Neural progenitor cell (in vitro differentiated cells): ENCODE measurements at regions not wholly inside any gene's neighbourhood (a gene's known extent, or its start where the extent isn't known, plus 50 kb on each side); places are given as distances from the start of the nearest gene placed in this dataset.

Experiments used
- DNase-seq: peaks from one replicate; pipeline ENCODE4 v3.0.0-alpha.2; 2016; ENCODE audit warnings: low spot score
- H2AFZ ChIP-seq: fragments of 200-600 bp; sonication (generic); replicated peaks from 2 replicates; pipeline ENCODE4 v1.6.1; 2016; ENCODE audit warnings: antibody characterized with exemption
- H3F3A ChIP-seq: fragments of 200-600 bp; sonication (generic); 2 replicates; pipeline ENCODE4 v1.6.1; 2016; ENCODE audit warnings: antibody characterized with exemption, low read depth
- H3K27ac ChIP-seq: fragments of 200-600 bp; sonication (generic); 2 replicates; pipeline ENCODE4 v1.5.1; 2016; ENCODE audit warnings: mild to moderate bottlenecking
- H3K27me3 ChIP-seq: fragments of 200-600 bp; sonication (generic); 2 replicates; pipeline ENCODE4 v1.6.1; 2016; ENCODE audit warnings: mild to moderate bottlenecking, moderate library complexity
- H3K36me3 ChIP-seq: fragments of 200-600 bp; sonication (generic); 2 replicates; pipeline ENCODE4 v1.5.1; 2016
- H3K4me1 ChIP-seq: fragments of 200-600 bp; sonication (generic); 2 replicates; pipeline ENCODE4 v1.6.1; 2016; ENCODE audit warnings: mixed run types
- H3K4me2 ChIP-seq: fragments of 200-600 bp; sonication (generic); 2 replicates; pipeline ENCODE4 v1.6.1; 2016
- H3K4me3 ChIP-seq: fragments of 200-600 bp; sonication (generic); 2 replicates; pipeline ENCODE4 v1.5.1; 2016
- H3K79me2 ChIP-seq: fragments of 200-600 bp; sonication (generic); 2 replicates; pipeline ENCODE4 v1.6.1; 2016; ENCODE audit warnings: low read depth
- H3K9ac ChIP-seq: fragments of 200-600 bp; sonication (generic); 2 replicates; pipeline ENCODE4 v1.6.1; 2016
- H3K9me3 ChIP-seq: fragments of 200-600 bp; sonication (generic); 2 replicates; pipeline ENCODE4 v1.5.1; 2016; ENCODE audit warnings: low read depth
- H4K20me1 ChIP-seq: fragments of 200-600 bp; sonication (generic); 2 replicates; pipeline ENCODE4 v1.6.1; 2016; ENCODE audit warnings: low read depth
- H3K27ac Mint-ChIP-seq: 3 replicates; pipeline ENCODE4 v1.8.0; 2021; ENCODE audit warnings: mixed read lengths
- H3K27me3 Mint-ChIP-seq: 2 replicates; pipeline ENCODE4 v1.8.0; 2022; ENCODE audit warnings: low read depth, mild to moderate bottlenecking, inconsistent platforms, moderate library complexity, mixed read lengths; ENCODE audit not compliant: insufficient read depth
- H3K36me3 Mint-ChIP-seq: 3 replicates; pipeline ENCODE4 v1.8.0; 2021; ENCODE audit warnings: mixed read lengths
- H3K4me1 Mint-ChIP-seq: 3 replicates; pipeline ENCODE4 v1.8.0; 2021; ENCODE audit warnings: mixed read lengths
- H3K4me3 Mint-ChIP-seq: 3 replicates; pipeline ENCODE4 v1.8.0; 2021; ENCODE audit warnings: mild to moderate bottlenecking, moderate library complexity, mixed read lengths
- H3K9me3 Mint-ChIP-seq: 3 replicates; pipeline ENCODE4 v1.8.0; 2020; ENCODE audit warnings: mixed read lengths
- CTCF ChIP-seq: fragments of 200-600 bp; sonication (generic); IDR thresholded peaks from 2 replicates; pipeline ENCODE4 v1.5.1; 2017; ENCODE audit warnings: antibody characterized with exemption, mild to moderate bottlenecking
- EZH2 ChIP-seq: fragments of 200-600 bp; sonication (generic); IDR thresholded peaks from 2 replicates; pipeline ENCODE4 v1.6.1; 2017; ENCODE audit warnings: antibody characterized with exemption, mild to moderate bottlenecking, moderate library complexity
- EZH2phosphoT487 ChIP-seq: fragments of 200-600 bp; sonication (generic); IDR thresholded peaks from 2 replicates; pipeline ENCODE4 v1.6.1; 2017; ENCODE audit warnings: antibody characterized with exemption

- H3K79me2 ChIP-seq = no peaks in the 10 kb centered on the region
- TF ChIP-seq CTCF = no peak
- TF ChIP-seq EZH2 = no peak
- TF ChIP-seq EZH2phosphoT487 = no peak
- H3K4me1 Mint-ChIP-seq = peaks cover 14% of the 10 kb centered on the region
- peaks cover 2% of the 10 kb centered on the region for H3K36me3 Mint-ChIP-seq
- no peaks in the 10 kb centered on the region for H3F3A ChIP-seq
- peaks cover 9% of the 10 kb centered on the region for H3K9me3 Mint-ChIP-seq
- no peaks in the 10 kb centered on the region for H3K9me3 ChIP-seq
- H4K20me1 ChIP-seq = no peaks in the 10 kb centered on the region
- H3K4me3 ChIP-seq = no peak overlapping the region
- no peak overlapping the region for H3K9ac ChIP-seq
- no peak overlapping the region for H3K4me3 Mint-ChIP-seq
- DNase-seq = no peak
- no peak overlapping the region for H2AFZ ChIP-seq
- no peak overlapping the region for H3K27ac ChIP-seq
- H3K4me2 ChIP-seq = no peak overlapping the region
- no peaks in the 10 kb centered on the region for H3K27me3 Mint-ChIP-seq
- peaks cover 8% of the 10 kb centered on the region for H3K4me1 ChIP-seq
- H3K27me3 ChIP-seq = no peaks in the 10 kb centered on the region
- no peak overlapping the region for H3K27ac Mint-ChIP-seq
- H3K36me3 ChIP-seq = no peaks in the 10 kb centered on the region
Measured at GRCh38 chr14:53570411-53571387, 385.9 kb downstream of the BMP4 start.

GRCh38 chr14:53569446-53569845 is 387.2 kb downstream of the BMP4 start:
- Histone ChIP-seq H3K79me2 (no peaks in the 10 kb centered on the region), H3K27ac (no peak overlapping the region), H4K20me1 (no peaks in the 10 kb centered on the region), H3K4me1 (peaks cover 8% of the 10 kb centered on the region), H3F3A (no peaks in the 10 kb centered on the region), H3K36me3 (no peaks in the 10 kb centered on the region), H3K4me3 (no peak overlapping the region), H3K27me3 (no peaks in the 10 kb centered on the region), H3K4me2 (no peak overlapping the region), H2AFZ (no peak overlapping the region), H3K9me3 (no peaks in the 10 kb centered on the region), H3K9ac (no peak overlapping the region)
- Mint-ChIP-seq H3K4me1 (peaks cover 14% of the 10 kb centered on the region), H3K36me3 (peaks cover under 1% of the 10 kb centered on the region), H3K4me3 (no peak overlapping the region), H3K27ac (no peak overlapping the region), H3K9me3 (peaks cover 1% of the 10 kb centered on the region), H3K27me3 (no peaks in the 10 kb centered on the region)
- no peak for DNase-seq
- no peak for TF ChIP-seq EZH2phosphoT487
- TF ChIP-seq CTCF = no peak
- no peak for TF ChIP-seq EZH2

GRCh38 chr14:53567236-53567780 is 389.3 kb downstream of the BMP4 start:
- no peak overlapping the region for H3K27ac Mint-ChIP-seq
- Histone ChIP-seq H3K9ac (no peak overlapping the region), H3K36me3 (no peaks in the 10 kb centered on the region), H3K79me2 (no peaks in the 10 kb centered on the region), H3K4me3 (no peak overlapping the region), H3F3A (no peaks in the 10 kb centered on the region), H4K20me1 (no peaks in the 10 kb centered on the region), H3K27ac (no peak overlapping the region), H3K4me1 (peaks cover 7% of the 10 kb centered on the region), H3K9me3 (no peaks in the 10 kb centered on the region), H2AFZ (no peak overlapping the region), H3K4me2 (no peak overlapping the region), H3K27me3 (no peaks in the 10 kb centered on the region)
- DNase-seq = no peak
- H3K36me3 Mint-ChIP-seq = no peaks in the 10 kb centered on the region
- H3K27me3 Mint-ChIP-seq = no peaks in the 10 kb centered on the region
- H3K4me1 Mint-ChIP-seq = peaks cover 14% of the 10 kb centered on the region
- H3K9me3 Mint-ChIP-seq = peaks cover 5% of the 10 kb centered on the region
- H3K4me3 Mint-ChIP-seq = no peak overlapping the region
- TF ChIP-seq CTCF (no peak), EZH2 (no peak), EZH2phosphoT487 (no peak)
